ENCODE measurements at regions not wholly inside any gene's neighbourhood (a gene's known extent, or its start where the extent isn't known, plus 50 kb on each side); places are given as distances from the start of the nearest gene placed in this dataset.

DNA sequence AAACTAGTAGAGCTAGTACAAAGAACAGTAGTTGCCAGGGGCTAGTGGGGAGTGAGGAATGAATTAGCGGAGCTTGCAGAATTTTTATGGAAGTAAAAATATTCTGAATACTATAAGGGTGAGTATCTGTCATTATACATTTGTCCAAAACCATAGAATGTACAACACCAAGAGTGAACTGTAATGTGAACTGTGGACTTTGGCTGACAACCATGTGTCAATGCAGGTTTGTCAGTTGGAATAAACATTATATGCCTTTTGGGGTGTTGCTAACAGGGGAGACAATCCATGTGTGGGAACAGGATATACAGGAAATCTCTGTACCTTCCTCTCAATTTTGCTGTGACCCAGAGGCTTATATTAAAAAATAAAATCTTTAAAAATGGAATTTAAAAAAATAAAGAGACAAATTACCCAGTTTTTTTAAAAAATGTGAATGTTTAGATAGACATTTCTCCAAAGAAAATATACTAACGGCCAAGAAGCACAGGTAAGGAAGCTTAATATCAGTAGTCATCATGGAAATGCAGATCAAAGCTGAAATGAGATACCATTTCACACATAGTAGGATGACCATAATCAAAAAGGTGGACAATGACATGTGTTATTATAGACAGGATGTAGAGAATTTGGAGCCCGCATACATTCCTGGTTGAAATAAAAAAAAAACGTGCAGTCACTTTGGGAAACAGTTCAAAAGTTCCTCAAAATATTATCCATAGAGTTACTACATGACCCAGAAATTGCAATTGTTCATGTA is 899.8 kb downstream of the RAB28 start:
- no peak for ATAC-seq (ENCODE audit: low read depth)
- POLR2A ChIA-PET = no interaction called here
- Mint-ChIP-seq H3K4me1 (no peaks in the 10 kb centered on the region), H3K27me3 (no peaks in the 10 kb centered on the region), H3K27ac (no peak overlapping the region), H3K9me3 (ENCODE audit: insufficient read depth) (no peaks in the 10 kb centered on the region), H3K4me3 (no peak overlapping the region)
- no peaks in the 10 kb centered on the region for H4K20me1 ChIP-seq (ENCODE audit: control insufficient read depth, insufficient read depth, low read length, poor library complexity, severe bottlenecking)
- no peaks in the 10 kb centered on the region for H3K79me2 ChIP-seq (ENCODE audit: control insufficient read depth, insufficient read depth, low read length)
- H3K4me1 ChIP-seq (ENCODE audit: control insufficient read depth in 2 of 2, insufficient read depth in 2 of 2, low read length in 2 of 2) = no peaks in the 10 kb centered on the region
- intact Hi-C loops (cut with micrococcal nuclease) = no loop called here
- no peak overlapping the region for H3K9ac ChIP-seq (ENCODE audit: low read length)
- WGBS (ENCODE audit: insufficient coverage) = no CpG with 5 or more reads among the region's 4 CpGs
- DNase-seq = no peak
- TF ChIP-seq, protein P1, sequence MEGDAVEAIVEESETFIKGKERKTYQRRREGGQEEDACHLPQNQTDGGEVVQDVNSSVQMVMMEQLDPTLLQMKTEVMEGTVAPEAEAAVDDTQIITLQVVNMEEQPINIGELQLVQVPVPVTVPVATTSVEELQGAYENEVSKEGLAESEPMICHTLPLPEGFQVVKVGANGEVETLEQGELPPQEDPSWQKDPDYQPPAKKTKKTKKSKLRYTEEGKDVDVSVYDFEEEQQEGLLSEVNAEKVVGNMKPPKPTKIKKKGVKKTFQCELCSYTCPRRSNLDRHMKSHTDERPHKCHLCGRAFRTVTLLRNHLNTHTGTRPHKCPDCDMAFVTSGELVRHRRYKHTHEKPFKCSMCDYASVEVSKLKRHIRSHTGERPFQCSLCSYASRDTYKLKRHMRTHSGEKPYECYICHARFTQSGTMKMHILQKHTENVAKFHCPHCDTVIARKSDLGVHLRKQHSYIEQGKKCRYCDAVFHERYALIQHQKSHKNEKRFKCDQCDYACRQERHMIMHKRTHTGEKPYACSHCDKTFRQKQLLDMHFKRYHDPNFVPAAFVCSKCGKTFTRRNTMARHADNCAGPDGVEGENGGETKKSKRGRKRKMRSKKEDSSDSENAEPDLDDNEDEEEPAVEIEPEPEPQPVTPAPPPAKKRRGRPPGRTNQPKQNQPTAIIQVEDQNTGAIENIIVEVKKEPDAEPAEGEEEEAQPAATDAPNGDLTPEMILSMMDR (IDR thresholded peaks at IDR 0.05) = no peak
- TF ChIP-seq EZH2 (IDR thresholded peaks at IDR 0.05; ENCODE audit: borderline replicate concordance, insufficient read depth, low read depth, low read length, poor library complexity, severe bottlenecking) = no peak
- no peaks in the 10 kb centered on the region for H3K36me3 ChIP-seq (replicated peaks in 1 of 2; ENCODE audit: control extremely low read depth in 1 of 2, control insufficient read depth in 1 of 2, extremely low read depth in 1 of 2, insufficient read depth in 2 of 2, low read length in 1 of 2)
- no peaks in the 10 kb centered on the region for H3K27me3 ChIP-seq (replicated peaks in 1 of 4; ENCODE audit: control extremely low read depth in 1 of 4, control insufficient read depth in 3 of 4, insufficient read depth in 4 of 4, low read length in 3 of 4)
- H3K9me3 ChIP-seq (ENCODE audit: control extremely low read depth in 1 of 3, control insufficient read depth in 2 of 3, insufficient read depth in 1 of 3, low read length in 2 of 3) = no peaks in the 10 kb centered on the region
- no peak overlapping the region for H3K4me2 ChIP-seq (replicated peaks; ENCODE audit: low read depth, low read length, poor library complexity, severe bottlenecking)
- H3K27ac ChIP-seq (ENCODE audit: low read length in 2 of 2) = no peak overlapping the region
- no peak overlapping the region for H2AFZ ChIP-seq (ENCODE audit: insufficient read depth, low read depth, low read length, poor library complexity, severe bottlenecking)
- no peak overlapping the region for H3K4me3 ChIP-seq (ENCODE audit: control extremely low read depth in 1 of 5, extremely low read depth in 1 of 5, insufficient read depth in 1 of 5, low read depth in 2 of 5, low read length in 4 of 5)
- CTCF ChIA-PET = no interaction called here

DNA sequence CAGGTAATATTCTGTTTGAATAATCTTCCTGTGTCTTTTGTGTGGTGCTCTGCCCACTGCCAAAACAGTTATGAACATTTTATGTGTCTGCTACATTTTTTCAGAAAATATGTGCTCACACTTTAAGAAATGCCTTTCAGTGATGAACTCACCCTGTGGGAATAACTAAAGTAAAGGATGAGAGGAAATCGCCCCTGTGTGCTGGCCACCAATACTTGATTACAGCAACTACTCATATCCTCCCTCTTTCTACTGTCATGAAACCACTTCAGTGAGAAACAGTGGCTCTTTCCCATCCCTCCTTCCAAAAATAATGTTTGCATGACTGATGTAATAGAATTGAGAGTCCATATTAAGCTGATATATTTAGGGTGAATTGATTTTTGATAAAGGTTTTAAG is 900.9 kb downstream of the RAB28 start:
- Mint-ChIP-seq H3K9me3 (ENCODE audit: insufficient read depth) (no peaks in the 10 kb centered on the region), H3K4me3 (no peak overlapping the region), H3K27me3 (no peaks in the 10 kb centered on the region), H3K4me1 (no peaks in the 10 kb centered on the region), H3K27ac (no peak overlapping the region)
- no CpG with 5 or more reads among the region's 1 CpG for WGBS (ENCODE audit: insufficient coverage)
- H3K4me1 ChIP-seq (ENCODE audit: control insufficient read depth in 2 of 2, insufficient read depth in 2 of 2, low read length in 2 of 2) = no peaks in the 10 kb centered on the region
- H3K4me2 ChIP-seq (replicated peaks; ENCODE audit: low read depth, low read length, poor library complexity, severe bottlenecking) = no peak overlapping the region
- no peaks in the 10 kb centered on the region for H4K20me1 ChIP-seq (ENCODE audit: control insufficient read depth, insufficient read depth, low read length, poor library complexity, severe bottlenecking)
- H3K9ac ChIP-seq (ENCODE audit: low read length) = no peak overlapping the region
- intact Hi-C loops (cut with micrococcal nuclease) = no loop called here
- H3K79me2 ChIP-seq (ENCODE audit: control insufficient read depth, insufficient read depth, low read length) = no peaks in the 10 kb centered on the region
- no peaks in the 10 kb centered on the region for H3K9me3 ChIP-seq (ENCODE audit: control extremely low read depth in 1 of 3, control insufficient read depth in 2 of 3, insufficient read depth in 1 of 3, low read length in 2 of 3)
- POLR2A ChIA-PET = no interaction called here
- no peaks in the 10 kb centered on the region for H3K27me3 ChIP-seq (replicated peaks in 1 of 4; ENCODE audit: control extremely low read depth in 1 of 4, control insufficient read depth in 3 of 4, insufficient read depth in 4 of 4, low read length in 3 of 4)
- ATAC-seq (ENCODE audit: low read depth) = no peak
- no peak overlapping the region for H3K4me3 ChIP-seq (ENCODE audit: control extremely low read depth in 1 of 5, extremely low read depth in 1 of 5, insufficient read depth in 1 of 5, low read depth in 2 of 5, low read length in 4 of 5)
- CTCF ChIA-PET = no interaction called here
- H3K27ac ChIP-seq (ENCODE audit: low read length in 2 of 2) = no peak overlapping the region
- no peaks in the 10 kb centered on the region for H3K36me3 ChIP-seq (replicated peaks in 1 of 2; ENCODE audit: control extremely low read depth in 1 of 2, control insufficient read depth in 1 of 2, extremely low read depth in 1 of 2, insufficient read depth in 2 of 2, low read length in 1 of 2)
- H2AFZ ChIP-seq (ENCODE audit: insufficient read depth, low read depth, low read length, poor library complexity, severe bottlenecking) = no peak overlapping the region
- no peak for DNase-seq
- no peak for TF ChIP-seq EZH2 (IDR thresholded peaks at IDR 0.05; ENCODE audit: borderline replicate concordance, insufficient read depth, low read depth, low read length, poor library complexity, severe bottlenecking)
- TF ChIP-seq, protein P1 (IDR thresholded peaks at IDR 0.05) = no peak

Data from B cell (primary cell).